NOMO-1 treated with dmso at 0.1 percent for 144 hours (cell line): ENCODE measurements at regions not wholly inside any gene's neighbourhood (a gene's known extent, or its start where the extent isn't known, plus 50 kb on each side); places are given as distances from the start of the nearest gene placed in this dataset.
"Not testable (repeated sequence)": the region's sequence is repeated elsewhere in the genome, so short reads cannot be mapped to it uniquely, and the experiment has no call there.

Experiments
- DNase-seq: peaks from one replicate; lab custom pipeline; 2025; ENCODE audit not compliant: unreplicated experiment; lab: John Stamatoyannopoulos, UW

DNA sequence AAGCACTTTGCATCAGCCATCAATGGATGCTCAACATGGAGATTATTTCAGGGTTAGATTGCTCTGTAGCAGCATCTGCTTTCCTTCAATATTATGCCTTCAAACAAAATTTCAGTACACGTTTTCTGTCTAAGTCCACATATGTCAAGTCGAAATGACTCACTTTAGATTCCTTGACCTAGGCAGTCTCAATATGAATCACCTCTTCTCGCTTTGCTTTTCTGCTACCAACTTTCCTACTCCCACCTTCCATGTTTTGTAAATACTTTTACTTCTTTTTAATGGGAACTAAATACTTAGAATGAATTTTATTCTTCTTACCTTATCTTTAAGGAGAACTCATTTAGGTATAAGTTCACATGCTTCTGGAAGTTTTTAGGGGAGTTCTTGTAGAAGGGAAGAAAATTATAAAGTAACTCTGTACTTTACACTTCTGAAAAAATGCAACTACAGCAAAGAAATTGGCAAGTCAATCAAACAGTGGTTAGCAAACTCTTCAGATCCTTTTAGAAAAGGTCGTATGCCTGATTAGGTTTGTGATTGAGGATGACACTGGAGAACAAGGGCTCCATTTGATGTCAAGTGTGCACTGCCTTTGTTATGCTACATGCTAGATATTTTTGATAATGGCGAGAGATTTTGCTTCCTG, 478.5 kb upstream of the SMARCA2 start:
- no peak for DNase-seq

DNA sequence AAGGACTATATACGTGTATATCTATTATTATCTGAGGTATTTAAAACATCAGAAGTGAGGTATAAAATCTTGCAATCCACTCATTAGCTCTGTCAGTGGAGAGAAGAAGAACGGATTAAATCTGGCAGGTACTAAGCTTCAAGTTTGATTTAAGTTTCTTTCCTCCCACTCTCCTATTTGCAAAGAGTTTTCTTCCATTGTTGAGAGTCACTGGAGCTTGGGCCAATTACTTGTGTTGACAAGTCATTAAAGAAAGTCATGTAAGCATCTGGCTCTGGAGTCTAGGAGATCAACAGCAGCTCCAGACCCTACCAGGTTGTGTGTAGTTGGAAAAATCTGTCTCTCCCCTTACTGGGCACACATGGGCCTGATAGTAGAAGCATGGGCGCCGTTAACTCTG, 476.8 kb upstream of the SMARCA2 start:
- DNase-seq = no peak

GRCh38 chr9:1539216-1539615, 475.9 kb upstream of the SMARCA2 start:
- no peak for DNase-seq

DNA sequence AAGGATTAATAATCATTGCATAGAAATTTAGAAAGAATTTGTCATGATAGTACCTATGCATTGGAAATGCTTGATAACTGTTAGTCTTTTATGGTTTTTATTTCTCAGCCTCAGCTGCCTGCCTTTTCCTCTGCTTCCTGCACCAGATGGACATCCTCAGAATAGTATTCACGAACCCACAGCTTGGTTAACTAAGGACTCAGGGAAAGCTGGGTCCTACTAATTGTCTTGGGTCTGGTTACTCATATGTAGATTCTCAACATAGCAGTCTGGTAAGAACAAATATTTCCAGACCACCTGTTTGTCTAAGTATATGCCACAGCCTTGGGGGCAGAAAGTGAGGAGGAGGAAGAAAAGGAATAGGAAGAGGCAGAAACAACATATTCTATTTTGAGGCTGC, 464.5 kb upstream of the SMARCA2 start:
- no peak for DNase-seq

DNA sequence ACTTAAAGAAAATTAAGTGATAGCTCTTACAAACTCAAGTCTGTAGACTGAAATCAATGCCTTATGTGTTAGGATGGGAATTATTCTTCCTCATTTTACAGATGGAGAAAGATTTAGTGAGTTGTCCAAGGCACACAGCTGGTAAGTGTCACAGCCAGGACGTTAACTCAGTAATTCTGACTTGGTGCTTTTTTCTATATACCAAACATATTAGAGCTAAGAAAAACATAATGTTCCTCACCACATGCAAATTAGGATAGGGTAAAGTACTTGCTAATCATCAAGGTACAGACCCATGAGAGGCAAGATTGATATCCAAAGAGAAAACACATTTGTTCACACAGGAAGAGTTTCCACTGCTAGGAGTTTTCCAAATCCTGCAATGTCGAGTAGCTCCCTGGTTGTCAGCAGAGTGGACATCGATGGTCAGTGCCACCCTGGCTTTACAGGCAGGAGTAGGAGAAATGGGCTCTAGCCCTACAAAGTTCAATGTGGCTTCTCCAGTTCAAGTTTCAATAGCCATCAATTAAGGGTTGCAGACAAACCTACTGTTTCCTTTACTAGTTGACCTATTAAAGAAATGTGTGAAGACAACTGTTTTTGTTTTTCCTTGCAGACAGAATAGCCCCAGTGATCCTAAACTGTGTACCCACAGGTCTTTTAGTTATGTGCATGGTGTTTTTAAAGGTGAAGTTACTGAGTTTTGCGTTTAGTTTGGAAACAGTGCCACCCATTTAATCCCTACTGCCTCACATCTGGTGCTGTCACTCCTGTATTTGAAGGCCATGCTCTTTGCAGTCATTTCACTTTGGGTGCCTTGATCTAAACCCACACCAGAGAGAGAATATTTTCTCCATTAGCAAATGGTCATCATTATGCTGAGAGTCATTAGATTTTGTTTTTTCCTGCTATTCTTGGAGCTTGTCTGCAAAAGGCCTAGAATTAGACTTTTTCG, 460.8 kb upstream of the SMARCA2 start:
- DNase-seq = no peak

- DNase-seq = not testable (repeated sequence)
Observed at GRCh38 chr9:1558666-1559065, 456.5 kb upstream of the SMARCA2 start.

- no peak for DNase-seq
Observed at GRCh38 chr9:1575939-1576338, 439.2 kb upstream of the SMARCA2 start.

DNA sequence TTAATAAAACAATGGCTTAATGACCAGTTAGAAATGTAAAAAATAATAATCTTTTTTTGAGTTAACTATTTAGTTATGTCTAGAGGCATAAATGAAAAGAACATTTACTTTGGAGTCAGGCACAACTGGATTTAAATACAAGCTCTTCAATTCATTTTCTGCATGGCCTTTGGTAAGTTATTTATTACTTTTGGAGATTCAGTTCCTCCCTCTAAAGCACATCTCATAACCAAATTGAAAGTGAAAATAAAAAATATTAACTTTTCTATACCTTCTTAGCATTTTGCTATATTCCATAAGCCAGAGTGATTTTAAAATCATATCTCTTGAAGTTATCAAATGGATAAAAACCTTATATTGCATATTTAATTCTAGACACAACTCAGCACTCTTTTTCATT, 434.9 kb upstream of the SMARCA2 start:
- no peak for DNase-seq

GRCh38 chr9:1581926-1582325, 433.2 kb upstream of the SMARCA2 start:
- DNase-seq = no peak

DNA sequence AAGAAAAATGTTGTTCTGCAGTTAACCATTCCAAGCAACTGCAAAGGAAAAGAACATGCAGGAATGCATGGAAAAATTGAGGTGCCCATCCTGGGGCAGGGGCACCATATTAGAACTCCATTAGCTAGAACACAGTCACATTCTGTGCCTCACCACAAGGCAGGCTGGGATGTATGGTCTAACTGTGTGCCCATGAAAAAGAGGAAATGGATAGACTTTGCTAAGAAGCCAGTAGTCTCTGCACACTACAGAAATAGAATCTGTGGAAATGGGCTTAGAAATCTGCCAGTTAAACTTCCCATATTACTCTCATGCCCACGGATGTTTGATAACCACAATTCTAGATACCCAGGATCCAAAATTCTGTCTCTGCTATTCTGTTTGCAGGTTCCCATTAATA, 423.8 kb upstream of the SMARCA2 start:
- no peak for DNase-seq

DNA sequence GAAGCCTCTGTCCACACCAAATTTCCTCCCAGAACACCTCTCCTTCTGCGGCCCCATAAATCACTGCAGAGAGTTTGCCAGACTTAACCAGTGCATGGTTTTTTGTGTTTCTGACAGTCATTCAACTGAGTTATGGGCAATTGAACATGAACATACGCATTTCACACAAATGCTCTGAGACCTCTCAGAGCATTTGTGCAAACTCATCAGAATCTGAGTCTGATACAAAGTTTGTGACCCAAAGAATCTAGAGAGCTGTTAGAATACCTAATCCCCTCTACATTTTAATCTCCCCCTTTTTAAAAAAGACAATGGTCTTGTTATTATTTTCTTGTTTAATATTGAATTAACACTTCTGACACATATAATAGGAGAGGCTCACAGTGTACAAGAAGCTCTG, 416.9 kb upstream of the SMARCA2 start:
- no peak for DNase-seq

- no peak for DNase-seq
Observed at GRCh38 chr9:1599961-1600360, 415.2 kb upstream of the SMARCA2 start.

- DNase-seq = no peak
Observed at GRCh38 chr9:1604942-1605560, 410.1 kb upstream of the SMARCA2 start.

DNA sequence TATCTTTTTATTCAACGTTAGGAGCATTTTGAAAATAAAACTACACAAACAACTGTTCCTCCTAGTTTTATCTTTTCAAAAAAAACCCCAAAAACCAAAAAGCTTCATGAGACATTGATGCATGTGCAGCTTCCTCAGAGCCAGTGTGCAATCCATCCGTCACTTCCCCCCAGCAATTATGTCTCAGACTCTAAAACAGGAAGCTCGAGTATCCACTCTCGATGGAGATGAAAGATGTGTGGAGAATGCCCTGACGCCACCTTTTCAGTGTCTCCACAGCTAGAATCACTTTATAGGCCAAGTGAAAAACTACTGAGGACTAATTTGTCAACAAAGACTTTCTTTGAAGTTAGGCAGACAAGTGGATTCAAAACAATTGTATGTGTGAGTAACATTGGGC, 408.9 kb upstream of the SMARCA2 start:
- no peak for DNase-seq

- DNase-seq = no peak
Observed at GRCh38 chr9:1612886-1613285, 402.3 kb upstream of the SMARCA2 start.

DNA sequence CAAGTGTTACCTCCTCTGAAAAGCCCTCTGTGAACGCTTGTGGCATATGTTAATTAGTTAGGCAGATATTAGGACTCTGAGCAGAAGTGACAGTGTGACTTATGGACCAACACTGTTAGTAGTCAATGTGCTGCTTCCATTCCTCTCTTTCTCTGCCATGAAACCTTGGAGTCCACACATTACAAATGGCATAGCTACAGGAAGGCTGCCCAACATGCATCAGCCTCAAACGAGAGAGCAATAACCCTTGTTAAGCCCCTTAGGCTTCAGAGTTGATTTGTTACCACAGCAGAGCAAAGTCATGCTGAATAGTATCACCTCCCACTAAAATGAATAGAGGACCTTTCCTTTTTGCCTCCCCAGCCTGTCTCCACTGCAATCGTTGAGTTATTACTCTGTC, 397.7 kb upstream of the SMARCA2 start:
- DNase-seq = no peak

DNA sequence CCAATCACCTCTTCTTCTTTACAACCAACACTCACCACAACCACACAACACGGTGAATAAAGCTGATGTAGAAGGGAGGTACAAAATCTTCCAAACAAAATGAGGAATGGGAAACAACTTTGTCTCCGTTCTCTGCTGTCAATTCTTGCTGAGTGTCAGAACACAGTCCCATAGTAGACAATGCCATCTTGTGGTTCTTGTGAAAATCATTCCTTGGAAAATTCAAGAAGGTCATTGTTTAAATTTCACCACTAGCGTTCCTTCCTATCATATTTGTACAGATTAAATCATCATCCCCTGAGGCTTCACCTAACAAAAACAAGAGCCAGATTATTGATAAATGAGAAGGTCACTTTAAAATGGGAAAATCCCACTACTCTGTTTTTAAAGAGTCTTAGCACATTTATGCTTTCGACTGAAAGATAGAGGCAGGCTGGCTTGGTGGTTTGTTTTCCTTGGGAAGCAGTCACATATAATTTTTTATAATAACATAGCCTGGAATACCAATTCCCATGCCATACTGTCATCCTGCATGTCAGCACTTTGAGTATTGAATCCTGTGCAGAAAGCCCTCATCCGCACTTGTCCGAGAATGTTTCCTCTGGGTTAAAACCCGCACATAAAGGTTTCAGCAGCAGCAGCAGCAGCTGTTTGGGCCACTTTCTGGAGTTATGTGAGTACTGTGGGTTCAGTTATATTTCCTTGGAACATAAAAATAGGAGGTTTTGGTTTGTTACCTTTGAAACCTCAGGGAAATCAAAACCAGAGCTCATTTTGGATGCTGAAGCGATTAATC, 395.0 kb upstream of the SMARCA2 start:
- no peak for DNase-seq

DNA sequence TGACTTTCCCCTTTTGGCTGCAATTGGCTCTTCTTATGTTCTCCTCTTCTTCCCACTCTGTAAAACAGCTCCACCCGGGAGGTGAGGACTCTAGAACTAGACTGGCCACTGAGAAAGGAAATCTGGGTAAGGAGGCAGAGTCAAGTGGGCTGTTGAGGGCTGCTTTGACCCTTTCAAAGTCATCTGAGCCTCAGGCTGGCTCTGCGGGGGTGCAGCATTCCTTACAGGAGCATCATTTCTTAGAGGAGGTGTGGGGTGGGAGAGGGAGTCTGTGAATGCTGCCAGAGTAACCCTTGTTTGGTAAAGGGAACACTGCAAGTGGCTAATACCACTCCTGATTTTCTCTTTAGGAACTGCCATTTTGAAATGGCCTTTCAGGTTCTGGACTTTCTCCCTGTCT, 377.7 kb upstream of the SMARCA2 start:
- no peak for DNase-seq

DNA sequence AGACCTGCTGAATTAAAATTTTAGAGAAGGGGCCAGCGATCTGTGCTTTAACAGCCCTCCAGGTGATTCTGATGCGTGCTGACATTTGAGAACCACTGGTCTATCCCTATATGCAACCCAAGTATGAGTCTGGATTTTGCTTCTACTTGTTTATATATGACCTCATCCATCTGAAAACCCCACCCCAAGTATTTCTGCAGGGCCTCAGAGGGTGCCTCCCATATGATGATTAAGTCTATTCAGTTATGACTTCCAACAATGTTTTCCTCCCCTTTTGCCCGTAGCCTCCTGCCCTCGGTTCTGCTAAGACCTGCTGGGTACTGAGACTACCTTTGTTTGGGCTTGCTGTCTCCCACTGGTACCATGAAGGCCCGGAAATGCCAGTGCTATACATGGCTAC, 376.0 kb upstream of the SMARCA2 start:
- DNase-seq = no peak

GRCh38 chr9:1647776-1648175, 367.4 kb upstream of the SMARCA2 start:
- DNase-seq = no peak

- DNase-seq = no peak
Observed at GRCh38 chr9:1653282-1653681, 361.9 kb upstream of the SMARCA2 start.
